Mesenchymal stem cell (in vitro differentiated cells and primary cell): ENCODE measurements at regions not wholly inside any gene's neighbourhood (a gene's known extent, or its start where the extent isn't known, plus 50 kb on each side); places are given as distances from the start of the nearest gene placed in this dataset.
A peak's percentile ranks its signal among the peaks of the same experiment; 100 is the strongest.

Experiments
- DNase-seq: peaks from one replicate; pipeline ENCODE4 v3.0.0-alpha.2; 2013
- H2AFZ ChIP-seq: one replicate; pipeline ENCODE4 v1.6.1; 2013; ENCODE audit warnings: low read depth, mild to moderate bottlenecking, control low read depth, inconsistent platforms, low read length, moderate library complexity
- H2AK5ac ChIP-seq: 2 replicates; pipeline ENCODE4 v1.6.1; 2013; ENCODE audit warnings: low read length, moderate library complexity, mild to moderate bottlenecking, inconsistent platforms; ENCODE audit not compliant: severe bottlenecking
- H2BK120ac ChIP-seq: one replicate; pipeline ENCODE4 v1.6.1; 2013; ENCODE audit warnings: low read depth, mild to moderate bottlenecking, inconsistent platforms, low read length, moderate library complexity
- H2BK12ac ChIP-seq, 2 experiments: one replicate each; pipeline ENCODE4 v1.6.1; 2013; ENCODE audit warnings: inconsistent platforms in 2 of 2, low read length in 2 of 2, mild to moderate bottlenecking in 2 of 2, moderate library complexity in 2 of 2, control low read depth in 1 of 2
- H2BK15ac ChIP-seq: one replicate; pipeline ENCODE4 v1.6.1; 2013; ENCODE audit warnings: mild to moderate bottlenecking, low read depth, inconsistent platforms; ENCODE audit not compliant: poor library complexity, severe bottlenecking
- H2BK5ac ChIP-seq: 2 replicates; pipeline ENCODE4 v1.6.1; 2013; ENCODE audit warnings: low read depth, mild to moderate bottlenecking, low read length, control low read depth, inconsistent platforms; ENCODE audit not compliant: poor library complexity, severe bottlenecking
- H3K14ac ChIP-seq, 2 experiments: one replicate each; pipeline ENCODE4 v1.6.1; 2013; ENCODE audit warnings: inconsistent platforms in 2 of 2, low read length in 2 of 2, control low read depth in 1 of 2, mild to moderate bottlenecking in 1 of 2, moderate library complexity in 1 of 2
- H3K18ac ChIP-seq, 2 experiments: one replicate each; pipeline ENCODE4 v1.6.1; 2013; ENCODE audit warnings: inconsistent platforms in 2 of 2, low read length in 2 of 2, control low read depth in 1 of 2, low read depth in 1 of 2, mild to moderate bottlenecking in 1 of 2
- H3K23ac ChIP-seq, 2 experiments: one replicate each; pipeline ENCODE4 v1.6.1; 2013; ENCODE audit warnings: inconsistent platforms in 2 of 2, low read length in 2 of 2, mild to moderate bottlenecking in 2 of 2, moderate library complexity in 2 of 2, control low read depth in 1 of 2
- H3K27ac ChIP-seq: 2 replicates; pipeline ENCODE4 v1.5.1; 2013; ENCODE audit warnings: mild to moderate bottlenecking, moderate library complexity, low read length, control low read depth, inconsistent platforms; ENCODE audit not compliant: poor library complexity, severe bottlenecking
- H3K27me3 ChIP-seq, 2 experiments: 2 replicates each; pipeline versions ENCODE4 v1.6.1 to v1.7.0; 2013; ENCODE audit warnings: low read length in 2 of 2, mild to moderate bottlenecking in 2 of 2, moderate library complexity in 2 of 2, control low read depth in 1 of 2, inconsistent platforms in 1 of 2; ENCODE audit not compliant: control insufficient read depth in 1 of 2, insufficient read depth in 1 of 2
- H3K36me3 ChIP-seq, 2 experiments: 2 replicates each; pipeline versions ENCODE4 v1.6.1 to v1.7.0; 2013; ENCODE audit warnings: low read length in 2 of 2, control low read depth in 1 of 2, inconsistent platforms in 1 of 2, low read depth in 1 of 2, mild to moderate bottlenecking in 1 of 2; ENCODE audit not compliant: insufficient read depth in 2 of 2, control insufficient read depth in 1 of 2
- H3K4ac ChIP-seq, 2 experiments: one replicate each; pipeline ENCODE4 v1.6.1; 2013; ENCODE audit warnings: inconsistent platforms in 2 of 2, low read length in 2 of 2, mild to moderate bottlenecking in 2 of 2, moderate library complexity in 2 of 2, control low read depth in 1 of 2, low read depth in 1 of 2
- H3K4me1 ChIP-seq: 2 replicates; pipeline ENCODE4 v1.6.1; 2013; ENCODE audit warnings: low read depth, low read length, control low read depth; ENCODE audit not compliant: control insufficient read depth, insufficient read depth
- H3K4me2 ChIP-seq: 2 replicates; pipeline ENCODE4 v1.6.1; 2013; ENCODE audit warnings: low read length, mild to moderate bottlenecking, inconsistent platforms; ENCODE audit not compliant: poor library complexity, severe bottlenecking
- H3K4me3 ChIP-seq, 2 experiments: 2 replicates each; pipeline versions ENCODE4 v1.5.1 to v1.7.0; 2013; ENCODE audit warnings: low read length in 2 of 2, mild to moderate bottlenecking in 2 of 2, control low read depth in 1 of 2, low read depth in 1 of 2; ENCODE audit not compliant: insufficient read depth in 1 of 2
- H3K79me1 ChIP-seq: replicated peaks from 2 replicates; pipeline ENCODE4 v1.6.1; 2013; ENCODE audit warnings: mild to moderate bottlenecking, control low read depth, low read length, inconsistent platforms; ENCODE audit not compliant: poor library complexity, severe bottlenecking
- H3K9ac ChIP-seq: 2 replicates; pipeline ENCODE4 v1.7.0; 2013; ENCODE audit warnings: mild to moderate bottlenecking, low read length, moderate library complexity
- H3K9me3 ChIP-seq: 2 replicates; pipeline ENCODE4 v1.7.0; 2013; ENCODE audit warnings: mild to moderate bottlenecking, low read length; ENCODE audit not compliant: control insufficient read depth
- H4K8ac ChIP-seq: one replicate; pipeline ENCODE4 v1.6.1; 2013; ENCODE audit warnings: inconsistent platforms, mild to moderate bottlenecking, low read length, moderate library complexity
- H4K91ac ChIP-seq: one replicate; pipeline ENCODE4 v1.6.1; 2013; ENCODE audit warnings: mild to moderate bottlenecking, low read length, inconsistent platforms
- WGBS: methylation state at CpG from one replicate; pipeline ENCODE4 v1.1.7; 2013; ENCODE audit warnings: mixed read lengths; 5-methylcytosine and 5-hydroxymethylcytosine counted together

- no peak overlapping the region for H3K4me3 ChIP-seq
- no peak overlapping the region for H4K8ac ChIP-seq
- no peak overlapping the region for H2BK12ac ChIP-seq
- WGBS, result 63% methylated on average over 16 of the region's 18 CpGs
- peak overlapping the region in 1 of 2 experiments; percentile 12 for H3K14ac ChIP-seq
- H2AFZ ChIP-seq, result no peak overlapping the region
- no peak overlapping the region for H2AK5ac ChIP-seq
- DNase-seq, result no peak
- no peaks in the 10 kb centered on the region for H3K79me1 ChIP-seq
- H3K9me3 ChIP-seq, result peaks cover 12% of the 10 kb centered on the region
- H2BK15ac ChIP-seq, result no peak overlapping the region
- no peak overlapping the region for H4K91ac ChIP-seq
- no peaks in the 10 kb centered on the region for H3K4me1 ChIP-seq
- no peak overlapping the region for H3K4ac ChIP-seq
- no peak overlapping the region for H2BK120ac ChIP-seq
- no peaks in the 10 kb centered on the region for H3K36me3 ChIP-seq
- peaks cover 2 to 7% of the 10 kb centered on the region in 2 experiments for H3K27me3 ChIP-seq
- H3K18ac ChIP-seq, result no peak overlapping the region
- no peak overlapping the region for H3K4me2 ChIP-seq
- H3K9ac ChIP-seq, result no peak overlapping the region
- no peak overlapping the region for H2BK5ac ChIP-seq
- no peak overlapping the region for H3K23ac ChIP-seq
- H3K27ac ChIP-seq, result no peak overlapping the region
Observed at GRCh38 chr12:113546916-113547863, 75.5 kb upstream of the LHX5 start.

- Histone ChIP-seq H3K9me3 (peaks cover 5% of the 10 kb centered on the region), H3K27me3 (peaks cover 9 to 18% of the 10 kb centered on the region in 2 experiments), H3K4ac (no peak overlapping the region), H3K36me3 (no peaks in the 10 kb centered on the region), H3K23ac (no peak overlapping the region), H4K91ac (no peak overlapping the region), H3K4me1 (no peaks in the 10 kb centered on the region), H3K4me2 (no peak overlapping the region), H2AFZ (no peak overlapping the region), H3K79me1 (no peaks in the 10 kb centered on the region), H2BK120ac (no peak overlapping the region), H3K14ac (no peak overlapping the region), H3K27ac (no peak overlapping the region), H3K4me3 (no peak overlapping the region), H2BK15ac (no peak overlapping the region), H2BK12ac (no peak overlapping the region), H3K9ac (no peak overlapping the region), H2BK5ac (no peak overlapping the region), H4K8ac (no peak overlapping the region), H3K18ac (no peak overlapping the region), H2AK5ac (no peak overlapping the region)
- DNase-seq, result no peak
- WGBS, result 46% methylated on average over 6 of the region's 6 CpGs
Observed at GRCh38 chr12:113537751-113538087, 66.0 kb upstream of the LHX5 start.

- H3K79me1 ChIP-seq, result no peaks in the 10 kb centered on the region
- no peak overlapping the region for H2BK120ac ChIP-seq
- H3K9me3 ChIP-seq, result peaks cover 5% of the 10 kb centered on the region
- no peaks in the 10 kb centered on the region for H3K36me3 ChIP-seq
- H3K27me3 ChIP-seq, result peaks cover 8 to 22% of the 10 kb centered on the region in 2 experiments
- no peak overlapping the region for H2BK15ac ChIP-seq
- H2AK5ac ChIP-seq, result no peak overlapping the region
- H2BK5ac ChIP-seq, result no peak overlapping the region
- H3K18ac ChIP-seq, result no peak overlapping the region
- no peak overlapping the region for H3K9ac ChIP-seq
- DNase-seq, result no peak
- no peaks in the 10 kb centered on the region for H3K4me1 ChIP-seq
- no peak overlapping the region for H3K4ac ChIP-seq
- no peak overlapping the region for H2BK12ac ChIP-seq
- no peak overlapping the region for H3K4me2 ChIP-seq
- H3K14ac ChIP-seq, result no peak overlapping the region
- H3K4me3 ChIP-seq, result no peak overlapping the region
- no peak overlapping the region for H4K8ac ChIP-seq
- H2AFZ ChIP-seq, result no peak overlapping the region
- H3K23ac ChIP-seq, result no peak overlapping the region
- 79% methylated on average over 11 of the region's 11 CpGs for WGBS
- H4K91ac ChIP-seq, result no peak overlapping the region
- no peak overlapping the region for H3K27ac ChIP-seq
Observed at GRCh38 chr12:113537046-113537750, 65.5 kb upstream of the LHX5 start.

- no peak overlapping the region for H2BK15ac ChIP-seq
- peaks cover 6 to 22% of the 10 kb centered on the region in 2 experiments for H3K27me3 ChIP-seq
- no peaks in the 10 kb centered on the region for H3K36me3 ChIP-seq
- H3K79me1 ChIP-seq, result no peaks in the 10 kb centered on the region
- no peak overlapping the region for H3K9ac ChIP-seq
- no peak overlapping the region for H3K4ac ChIP-seq
- no peaks in the 10 kb centered on the region for H3K4me1 ChIP-seq
- peaks cover 5% of the 10 kb centered on the region for H3K9me3 ChIP-seq
- no peak overlapping the region for H2AK5ac ChIP-seq
- no peak overlapping the region for H2BK12ac ChIP-seq
- H2BK5ac ChIP-seq, result no peak overlapping the region
- H3K4me2 ChIP-seq, result no peak overlapping the region
- no peak overlapping the region for H3K27ac ChIP-seq
- no peak overlapping the region for H3K4me3 ChIP-seq
- DNase-seq, result no peak
- 90% methylated on average over 4 of the region's 5 CpGs for WGBS
- H2BK120ac ChIP-seq, result no peak overlapping the region
- H2AFZ ChIP-seq, result no peak overlapping the region
- no peak overlapping the region for H3K23ac ChIP-seq
- H3K14ac ChIP-seq, result no peak overlapping the region
- H4K91ac ChIP-seq, result no peak overlapping the region
- H4K8ac ChIP-seq, result no peak overlapping the region
- H3K18ac ChIP-seq, result no peak overlapping the region
Observed at GRCh38 chr12:113535100-113535499, 63.4 kb upstream of the LHX5 start.
